Breast epithelium (tissue), 4 donors: ENCODE measurements at regions not wholly inside any gene's neighbourhood (a gene's known extent, or its start where the extent isn't known, plus 50 kb on each side); places are given as distances from the start of the nearest gene placed in this dataset.

ENCODE experiments used
- DNase-seq, 2 donors: peaks; one replicate each; pipeline ENCODE4 v3.0.0-alpha.2; 2019; ENCODE audit warnings: low spot score in 2 of 2
- H3K27ac ChIP-seq, 2 donors: fragments of 200-600 bp; sonication (generic) in 1 of 2; one replicate each; pipeline ENCODE4 v1.5.1; 2016 to 2019; ENCODE audit warnings: mild to moderate bottlenecking in 1 of 2
- H3K27me3 ChIP-seq, 2 donors: fragments of 200-600 bp; sonication (generic) in 1 of 2; one replicate each; pipeline versions ENCODE4 v1.5.1 to v1.6.0; 2017 to 2019; ENCODE audit warnings: control low read depth in 1 of 2, mild to moderate bottlenecking in 1 of 2
- H3K36me3 ChIP-seq: fragments of 200-600 bp; one replicate; pipeline ENCODE4 v1.5.1; 2019
- H3K4me1 ChIP-seq, 2 donors: fragments of 200-600 bp; sonication (generic); one replicate each; pipeline ENCODE4 v1.5.1; 2016 to 2019; ENCODE audit warnings: control low read depth in 1 of 2
- H3K4me3 ChIP-seq, 3 donors: fragments of 200-600 bp; sonication (generic); 1 replicate in 2 of 3; 2 replicates in 1 of 3; pipeline ENCODE4 v1.5.1; 2016 to 2019; ENCODE audit warnings: mild to moderate bottlenecking in 3 of 3, moderate library complexity in 2 of 3
- H3K9me3 ChIP-seq, 2 donors: fragments of 200-600 bp; sonication (generic) in 1 of 2; one replicate each; pipeline ENCODE4 v1.5.1; 2016 to 2019; ENCODE audit warnings: control low read depth in 1 of 2
- POLR2A ChIP-seq: fragments of 450-650 bp; IDR thresholded peaks from one replicate; pipeline ENCODE4 v1.6.1; 2016; ENCODE audit warnings: antibody characterized with exemption, mild to moderate bottlenecking, moderate library complexity
- POLR2AphosphoS5 ChIP-seq, 3 donors: sonication (generic); formaldehyde crosslinking; IDR thresholded peaks; one replicate each; pipeline ENCODE4 v1.6.1; 2017; ENCODE audit warnings: antibody characterized with exemption in 3 of 3
- intact Hi-C: fragments of 100-400 bp; cut with DNase I; formaldehyde crosslinking; loops from one replicate; pipeline ENCODE4 v1.15.1; 2023; ENCODE audit warnings: low total_unique reads
- TF ChIP-seq, protein P1 (sequence below), 3 donors: fragments of 450-650 bp; IDR thresholded peaks; one replicate each; pipeline ENCODE4 v1.5.1; 2016 to 2017; ENCODE audit warnings: antibody characterized with exemption in 3 of 3, mild to moderate bottlenecking in 3 of 3, moderate library complexity in 3 of 3

DNA sequence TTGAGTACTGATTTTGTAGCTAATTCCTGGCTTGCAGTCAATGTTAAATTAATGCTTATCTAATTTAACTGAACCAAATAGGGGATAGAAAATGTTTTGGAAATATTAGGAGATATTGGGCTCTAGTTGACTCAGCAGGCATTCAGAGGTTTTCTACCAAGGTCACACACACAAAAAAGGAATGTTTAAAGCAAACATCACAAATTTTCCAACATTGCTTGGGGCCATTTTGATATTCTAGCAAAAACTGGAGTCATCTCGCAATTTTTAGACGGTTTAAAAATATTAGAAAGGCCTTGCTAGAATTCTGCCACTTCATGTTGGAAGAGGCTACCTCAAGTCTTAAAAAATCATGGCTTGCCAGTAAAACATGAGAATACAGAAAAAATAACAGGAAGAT is 2082.1 kb upstream of the RAG2 start:
- H3K36me3 ChIP-seq = no peaks in the 10 kb centered on the region
- H3K9me3 ChIP-seq = no peaks in the 10 kb centered on the region
- TF ChIP-seq, protein P1, sequence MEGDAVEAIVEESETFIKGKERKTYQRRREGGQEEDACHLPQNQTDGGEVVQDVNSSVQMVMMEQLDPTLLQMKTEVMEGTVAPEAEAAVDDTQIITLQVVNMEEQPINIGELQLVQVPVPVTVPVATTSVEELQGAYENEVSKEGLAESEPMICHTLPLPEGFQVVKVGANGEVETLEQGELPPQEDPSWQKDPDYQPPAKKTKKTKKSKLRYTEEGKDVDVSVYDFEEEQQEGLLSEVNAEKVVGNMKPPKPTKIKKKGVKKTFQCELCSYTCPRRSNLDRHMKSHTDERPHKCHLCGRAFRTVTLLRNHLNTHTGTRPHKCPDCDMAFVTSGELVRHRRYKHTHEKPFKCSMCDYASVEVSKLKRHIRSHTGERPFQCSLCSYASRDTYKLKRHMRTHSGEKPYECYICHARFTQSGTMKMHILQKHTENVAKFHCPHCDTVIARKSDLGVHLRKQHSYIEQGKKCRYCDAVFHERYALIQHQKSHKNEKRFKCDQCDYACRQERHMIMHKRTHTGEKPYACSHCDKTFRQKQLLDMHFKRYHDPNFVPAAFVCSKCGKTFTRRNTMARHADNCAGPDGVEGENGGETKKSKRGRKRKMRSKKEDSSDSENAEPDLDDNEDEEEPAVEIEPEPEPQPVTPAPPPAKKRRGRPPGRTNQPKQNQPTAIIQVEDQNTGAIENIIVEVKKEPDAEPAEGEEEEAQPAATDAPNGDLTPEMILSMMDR (IDR thresholded peaks at IDR 0.05) = no peak
- TF ChIP-seq POLR2A = no peak
- no peak for TF ChIP-seq POLR2AphosphoS5 (IDR thresholded peaks at IDR 0.05)
- H3K27me3 ChIP-seq = no peaks in the 10 kb centered on the region
- intact Hi-C loops = no loop called here
- H3K27ac ChIP-seq = no peak overlapping the region
- H3K4me3 ChIP-seq = no peak overlapping the region
- DNase-seq = no peak
- H3K4me1 ChIP-seq = no peaks in the 10 kb centered on the region

DNA sequence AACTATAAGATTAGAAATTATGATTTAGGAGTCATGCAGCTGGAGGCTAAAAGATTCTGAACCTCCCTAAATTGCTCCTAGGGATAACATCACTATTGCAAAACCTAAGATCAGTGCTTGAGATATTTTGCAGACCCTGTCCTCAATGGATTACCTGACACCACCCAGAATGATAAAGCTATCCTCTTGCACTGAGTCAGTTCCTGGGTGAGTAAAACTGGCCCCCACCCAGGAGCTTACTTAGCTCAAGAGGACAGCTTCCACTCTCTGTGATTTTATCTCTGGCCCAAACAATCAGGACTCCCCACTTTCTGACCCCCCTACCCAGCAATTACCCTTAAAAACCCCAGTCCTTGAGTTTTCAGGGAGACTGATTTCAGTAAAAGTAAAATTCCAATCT is 2074.4 kb upstream of the RAG2 start:
- H3K4me3 ChIP-seq = no peak overlapping the region
- no peak overlapping the region for H3K27ac ChIP-seq
- TF ChIP-seq, protein P1 (IDR thresholded peaks at IDR 0.05) = no peak
- TF ChIP-seq POLR2AphosphoS5 (IDR thresholded peaks at IDR 0.05) = no peak
- TF ChIP-seq POLR2A = no peak
- no peaks in the 10 kb centered on the region for H3K27me3 ChIP-seq
- no peaks in the 10 kb centered on the region for H3K4me1 ChIP-seq
- no peaks in the 10 kb centered on the region for H3K9me3 ChIP-seq
- no peak for DNase-seq
- no peaks in the 10 kb centered on the region for H3K36me3 ChIP-seq
- intact Hi-C loops = no loop called here

DNA sequence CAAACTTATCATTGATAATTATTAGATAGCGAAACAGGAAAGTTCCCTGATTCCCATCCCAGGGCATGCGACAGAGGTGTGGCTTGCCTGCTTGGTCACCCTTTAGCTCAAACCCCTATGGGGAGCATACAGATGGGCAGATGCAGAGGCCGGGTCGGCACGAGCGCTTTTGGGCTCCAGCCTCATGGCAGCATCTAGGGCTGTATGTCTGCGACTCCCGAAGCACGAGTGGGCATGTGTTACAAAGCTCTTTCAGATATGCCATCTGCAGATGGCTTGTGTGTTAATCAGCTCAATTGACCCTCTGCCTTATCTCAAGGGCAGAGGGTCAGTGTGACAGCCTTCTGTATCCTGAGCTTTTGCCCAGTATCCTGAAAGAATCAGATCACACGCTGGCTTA is 2069.3 kb upstream of the RAG2 start:
- Histone ChIP-seq H3K27me3 (no peaks in the 10 kb centered on the region), H3K9me3 (no peaks in the 10 kb centered on the region)
- DNase-seq = no peak

DNA sequence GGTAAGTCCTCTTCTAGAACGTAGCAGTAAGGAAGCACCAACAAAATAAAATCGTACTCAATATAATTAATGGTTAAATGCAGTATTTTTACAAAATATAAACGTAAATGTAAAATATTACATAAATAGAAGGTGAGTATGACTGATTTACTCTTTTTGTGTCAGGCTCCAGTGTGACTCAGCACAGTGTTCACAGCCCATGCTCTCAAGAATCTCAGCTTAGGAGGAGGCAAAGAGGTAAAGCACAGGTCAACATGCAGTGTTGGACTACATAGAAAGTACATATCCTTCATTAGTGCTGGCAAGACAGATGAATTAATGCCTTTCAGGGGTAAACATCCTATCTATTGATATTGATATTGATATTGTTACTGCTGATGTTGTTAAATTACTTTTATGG is 2050.6 kb upstream of the RAG2 start:
- no peaks in the 10 kb centered on the region for H3K36me3 ChIP-seq
- no peak overlapping the region for H3K27ac ChIP-seq
- H3K27me3 ChIP-seq = no peaks in the 10 kb centered on the region
- no peaks in the 10 kb centered on the region for H3K4me1 ChIP-seq
- H3K4me3 ChIP-seq = no peak overlapping the region
- DNase-seq = no peak
- TF ChIP-seq POLR2A = no peak
- TF ChIP-seq, protein P1 (IDR thresholded peaks at IDR 0.05) = no peak
- no peak for TF ChIP-seq POLR2AphosphoS5 (IDR thresholded peaks at IDR 0.05)
- H3K9me3 ChIP-seq = no peaks in the 10 kb centered on the region
- intact Hi-C loops = no loop called here

More for the DNA sequence above, 2069.3 kb upstream of the RAG2 start:
- Histone ChIP-seq H3K27ac (no peak overlapping the region), H3K36me3 (no peaks in the 10 kb centered on the region), H3K4me1 (no peaks in the 10 kb centered on the region), H3K4me3 (no peak overlapping the region)
- TF ChIP-seq POLR2AphosphoS5 (IDR thresholded peaks at IDR 0.05) (no peak), POLR2A (no peak)
- TF ChIP-seq, protein P1 (IDR thresholded peaks at IDR 0.05) = no peak
- intact Hi-C loops = no loop called here

DNA sequence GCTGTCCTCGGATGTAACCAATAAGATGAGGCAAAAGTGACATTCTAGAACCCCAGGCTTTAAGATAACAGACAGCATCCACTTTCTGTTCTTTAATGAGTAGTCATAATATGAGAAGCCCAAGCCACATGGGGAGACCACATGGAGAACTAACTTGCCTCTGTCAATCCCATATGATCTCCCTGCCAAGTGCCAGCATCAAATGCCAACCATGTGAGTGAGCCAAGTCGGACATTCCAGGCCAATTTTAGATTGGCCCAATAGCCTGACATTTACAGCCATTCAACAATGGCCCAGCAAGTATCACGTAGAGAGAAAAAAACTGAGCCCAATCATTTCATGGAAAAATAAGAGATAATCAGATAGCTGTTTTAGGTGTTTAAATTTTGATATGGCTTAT is 2048.3 kb upstream of the RAG2 start:
- Histone ChIP-seq H3K4me3 (no peak overlapping the region), H3K36me3 (no peaks in the 10 kb centered on the region), H3K27me3 (no peaks in the 10 kb centered on the region), H3K4me1 (no peaks in the 10 kb centered on the region), H3K27ac (no peak overlapping the region), H3K9me3 (peaks cover 0 to 3% of the 10 kb centered on the region in 2 donors)
- TF ChIP-seq POLR2A = no peak
- DNase-seq = no peak
- intact Hi-C loops = no loop called here

DNA sequence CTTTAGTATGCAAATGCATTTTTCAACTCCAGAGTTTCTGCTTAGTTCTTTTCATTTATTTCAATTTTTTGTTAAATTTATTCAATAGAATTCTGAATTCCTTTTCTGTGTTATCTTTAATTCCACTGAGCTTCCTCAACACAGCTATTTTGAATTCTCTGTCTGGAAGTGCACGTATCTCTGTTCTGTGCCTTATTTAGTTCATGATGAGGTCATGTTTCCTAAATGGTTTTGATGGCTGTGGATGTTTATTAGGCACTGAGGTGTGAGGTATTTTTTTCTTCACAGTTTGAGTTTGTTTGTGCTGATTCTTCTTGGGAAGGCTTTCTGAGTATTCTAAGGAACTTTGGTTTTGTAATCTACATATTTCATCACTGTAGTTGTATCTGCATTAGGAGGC is 2042.8 kb upstream of the RAG2 start:
- H3K36me3 ChIP-seq = no peaks in the 10 kb centered on the region
- no peak overlapping the region for H3K4me3 ChIP-seq
- DNase-seq = no peak
- H3K4me1 ChIP-seq = no peaks in the 10 kb centered on the region
- no peaks in the 10 kb centered on the region for H3K27me3 ChIP-seq
- H3K9me3 ChIP-seq = peaks cover 0 to 3% of the 10 kb centered on the region in 2 donors
- intact Hi-C loops = no loop called here
- TF ChIP-seq POLR2A (no peak), POLR2AphosphoS5 (IDR thresholded peaks at IDR 0.05) (no peak)
- TF ChIP-seq, protein P1 (IDR thresholded peaks at IDR 0.05) = no peak
- no peak overlapping the region for H3K27ac ChIP-seq
